GM12878 (cell line): ENCODE measurements at regions not wholly inside any gene's neighbourhood (a gene's known extent, or its start where the extent isn't known, plus 50 kb on each side); places are given as distances from the start of the nearest gene placed in this dataset.
A peak's percentile ranks its signal among the peaks of the same experiment; 100 is the strongest.

ENCODE experiments used
- ATAC-seq: fragments of 200-7000 bp; cut with Tn5 transposase; 3 replicates; pipeline ENCODE4 v1.9.1; 2020; ENCODE audit warnings: mild to moderate bottlenecking, moderate library complexity
- BruUV-seq: library from RNA; stranded (reverse); fragments of 400-500 nt; replicated peaks from 2 replicates; lab custom pipeline; 2021; lab: Mats Ljungman, UMichigan
- CTCF ChIA-PET: fragments of 300-600 bp; sonication (Branson Sonifier 250); formaldehyde crosslinking; extraction: SDS; loops from one replicate; lab custom pipeline; 2021; ENCODE audit warnings: inconsistent platforms; lab: Yijun Ruan, JAX
- POLR2A ChIA-PET: fragments of 350-600 bp; formaldehyde crosslinking; extraction: SDS; loops from one replicate; lab custom pipeline; 2021; ENCODE audit warnings: inconsistent platforms; lab: Charles Lee
- RAD21 ChIA-PET: fragments of 300-600 bp; sonication (Branson Sonifier 250); formaldehyde crosslinking; loops from one replicate; lab custom pipeline; 2023; ENCODE audit warnings: antibody characterized with exemption; ENCODE audit not compliant: unreplicated experiment; lab: Charles Lee
- SMC1A ChIA-PET: fragments of 300-600 bp; sonication (Branson Sonifier 250); formaldehyde crosslinking; loops from one replicate; lab custom pipeline; 2023; ENCODE audit not compliant: unreplicated experiment, uncharacterized antibody; lab: Charles Lee
- DNase-seq: peaks from one replicate; pipeline ENCODE4 v3.0.0-alpha.2; 2011; ENCODE audit warnings: low read depth, low spot score
- FAIRE-seq: peaks from 3 replicates; lab custom pipeline; 2011; peaks lifted over from hg19 to GRCh38; lab: Jason Lieb, UNC
- H2AFZ ChIP-seq: 2 replicates; pipeline ENCODE4 v1.6.0; 2011; ENCODE audit warnings: low read depth, low read length, control low read depth; ENCODE audit not compliant: control insufficient read depth
- H3K27ac ChIP-seq: 2 replicates; pipeline ENCODE4 v1.5.1; 2011; ENCODE audit warnings: control low read depth; ENCODE audit not compliant: control insufficient read depth, insufficient read depth
- H3K27me3 ChIP-seq, 2 experiments: replicated peaks in 1 of 2; 2 replicates each; pipeline versions ENCODE4 v1.6.0 to v1.6.1; 2011; ENCODE audit warnings: low read length in 1 of 2; ENCODE audit not compliant: control insufficient read depth in 2 of 2, insufficient read depth in 2 of 2
- H3K36me3 ChIP-seq, 2 experiments: 2 replicates each; pipeline ENCODE4 v1.5.1; 2011; ENCODE audit warnings: low read length in 1 of 2; ENCODE audit not compliant: control insufficient read depth in 2 of 2, insufficient read depth in 2 of 2
- H3K4me1 ChIP-seq: 2 replicates; pipeline ENCODE4 v1.6.1; 2011; ENCODE audit warnings: mild to moderate bottlenecking, low read length, moderate library complexity, mixed read lengths; ENCODE audit not compliant: control insufficient read depth, insufficient read depth
- H3K4me2 ChIP-seq: 2 replicates; pipeline ENCODE4 v1.6.0; 2011; ENCODE audit warnings: control low read depth; ENCODE audit not compliant: control insufficient read depth, insufficient read depth
- H3K4me3 ChIP-seq: fragments of 200-600 bp; sonication (generic); 2 replicates; pipeline ENCODE4 v1.5.1; 2016
- H3K79me2 ChIP-seq: 2 replicates; pipeline ENCODE4 v1.6.0; 2011; ENCODE audit warnings: low read length; ENCODE audit not compliant: control insufficient read depth, insufficient read depth
- H3K9ac ChIP-seq: 2 replicates; pipeline ENCODE4 v1.8.0; 2011; ENCODE audit warnings: low read length, control low read depth, mixed read lengths; ENCODE audit not compliant: control insufficient read depth, insufficient read depth
- H3K9me3 ChIP-seq: replicated peaks from 3 replicates; pipeline ENCODE4 v1.5.1; 2011; ENCODE audit warnings: mild to moderate bottlenecking, low read length; ENCODE audit not compliant: control insufficient read depth, insufficient read depth
- H4K20me1 ChIP-seq: 2 replicates; pipeline ENCODE4 v1.6.0; 2011; ENCODE audit not compliant: control insufficient read depth, insufficient read depth
- ASH2L ChIP-seq: fragments of 300-600, 200-600 bp; sonication (generic); IDR thresholded peaks from 2 replicates; pipeline ENCODE4 v1.6.1; 2017; ENCODE audit warnings: low read depth, mild to moderate bottlenecking, borderline replicate concordance
- EED ChIP-seq: sonication (generic); IDR thresholded peaks from 2 replicates; pipeline ENCODE4 v1.6.1; 2016; ENCODE audit warnings: antibody characterized with exemption, low read depth
- ESRRA ChIP-seq: IDR thresholded peaks from 2 replicates; pipeline ENCODE4 v1.6.1; 2012; ENCODE audit warnings: mild to moderate bottlenecking, low read length, improper control_type of control experiment
- HDAC2 ChIP-seq: fragments of 200-600 bp; sonication (generic); IDR thresholded peaks from 2 replicates; pipeline ENCODE4 v1.6.1; 2017
- KDM1A ChIP-seq: fragments of 200-600 bp; sonication (generic); IDR thresholded peaks from 2 replicates; pipeline ENCODE4 v1.6.1; 2016; ENCODE audit warnings: borderline replicate concordance
- MEF2B ChIP-seq: fragments of 450-650 bp; IDR thresholded peaks from 2 replicates; pipeline ENCODE4 v1.6.1; 2018; ENCODE audit warnings: mild to moderate bottlenecking, moderate library complexity; ENCODE audit not compliant: partially characterized antibody, poor library complexity, severe bottlenecking
- MXI1 ChIP-seq: fragments of 150-350 bp; IDR thresholded peaks from 2 replicates; pipeline ENCODE4 v1.6.1; 2011; ENCODE audit warnings: low read depth, mild to moderate bottlenecking, inconsistent platforms, low read length, improper control_type of control experiment
- MYC ChIP-seq: IDR thresholded peaks from 2 replicates; pipeline ENCODE4 v1.6.1; 2011; ENCODE audit warnings: mild to moderate bottlenecking, low read length, moderate library complexity, inconsistent platforms; ENCODE audit not compliant: insufficient read depth, insufficient replicate concordance, insufficient read length, severe bottlenecking
- NFXL1 ChIP-seq: fragments of 450-650 bp; IDR thresholded peaks from 2 replicates; pipeline ENCODE4 v1.6.1; 2017; ENCODE audit warnings: antibody characterized with exemption, mild to moderate bottlenecking, borderline replicate concordance
- NKRF ChIP-seq: fragments of 450-650 bp; conservative IDR thresholded peaks from 2 replicates; pipeline ENCODE4 v1.6.1; 2017; ENCODE audit warnings: mild to moderate bottlenecking, moderate library complexity
- POLR2AphosphoS2 ChIP-seq: IDR thresholded peaks from 2 replicates; pipeline ENCODE4 v1.6.1; 2011; ENCODE audit warnings: low read depth, mild to moderate bottlenecking, low read length, improper control_type of control experiment, moderate library complexity
- PRDM15 ChIP-seq: fragments of 450-650 bp; formaldehyde crosslinking; IDR thresholded peaks from 2 replicates; pipeline ENCODE4 v1.4.0; 2020; ENCODE audit warnings: mild to moderate bottlenecking, moderate library complexity
- RCOR1 ChIP-seq: conservative IDR thresholded peaks from 2 replicates; pipeline ENCODE4 v1.6.1; 2012; ENCODE audit warnings: low read depth, low read length, improper control_type of control experiment
- SMARCA5 ChIP-seq: fragments of 450-650 bp; IDR thresholded peaks from 2 replicates; pipeline ENCODE4 v1.6.1; 2017; ENCODE audit warnings: mild to moderate bottlenecking
- SRF ChIP-seq, 2 experiments: IDR thresholded peaks; 2 replicates each; pipeline ENCODE4 v1.6.1; 2011; ENCODE audit warnings: low read depth in 2 of 2, low read length in 2 of 2, mild to moderate bottlenecking in 1 of 2, moderate library complexity in 1 of 2
- TCF12 ChIP-seq: IDR thresholded peaks from 2 replicates; pipeline ENCODE4 v1.6.1; 2011; ENCODE audit warnings: low read depth, mild to moderate bottlenecking, low read length
- TCF3 ChIP-seq: IDR thresholded peaks from 2 replicates; pipeline ENCODE4 v1.6.1; 2012; ENCODE audit warnings: low read depth, mild to moderate bottlenecking, low read length, borderline replicate concordance; ENCODE audit not compliant: insufficient read depth
- WGBS: methylation state at CpG from one replicate; pipeline ENCODE4 v1.1.6; 2016; ENCODE audit warnings: low lambda C conversion rate; ENCODE audit not compliant: insufficient replicate concordance, insufficient coverage; ENCODE audit errors: missing lambda C conversion rate; 5-methylcytosine and 5-hydroxymethylcytosine counted together
- in situ Hi-C: fragments of 300-500 bp; cut with MboI; formaldehyde crosslinking; loops from 9 replicates; pipeline ENCODE4 v1.14.3; 2018; ENCODE audit warnings: mixed read lengths
- intact Hi-C: fragments of 100-400 bp; cut with micrococcal nuclease; formaldehyde crosslinking; loops from one replicate; pipeline ENCODE4 v1.14.2; 2022; ENCODE audit not compliant: unreplicated experiment

GRCh38 chr10:47165711-47166404, 134.1 kb upstream of the GDF10 start:
- ChIA-PET POLR2A (interaction anchor here (0.6 kb wide), 1 partner anchor 1931 kb away, joined by 6 read pairs; no protein-coding TSS in a partner anchor), CTCF (interaction anchor here (1.2 kb wide), 1 partner anchor 117 kb away, joined by 4 read pairs; no protein-coding TSS in a partner anchor), RAD21 (no interaction called here), SMC1A (interaction anchor here (0.9 to 1.3 kb wide), 3 partner anchors 9 to 118 kb away, joined by 3 to 4 read pairs (median 3); no protein-coding TSS in a partner anchor)
- WGBS: 16% methylated on average over 26 of the region's 26 CpGs
- ATAC-seq (peak; percentile 27), FAIRE-seq (no peak), DNase-seq (no peak)
- in situ Hi-C loops: no loop called here
- no peaks in the 10 kb centered on the region for H3K36me3 ChIP-seq
- H3K9ac ChIP-seq: no peak overlapping the region
- no peak overlapping the region for H3K27ac ChIP-seq
- no peaks in the 10 kb centered on the region for H4K20me1 ChIP-seq
- no peak overlapping the region for H3K4me3 ChIP-seq
- TF ChIP-seq MYC (no peak), TCF12 (no peak), RCOR1 (no peak), SRF (IDR thresholded peaks at IDR 0.05; ENCODE audit: low read depth in 2 of 2, low read length in 2 of 2) (no peak), MEF2B (no peak), EED (no peak), SMARCA5 (no peak), NKRF (no peak), POLR2AphosphoS2 (no peak), TCF3 (no peak), NFXL1 (no peak), HDAC2 (no peak), MXI1 (no peak), PRDM15 (CRISPR knock-in tag) (no peak), ASH2L (no peak), ESRRA (no peak), KDM1A (no peak)
- H3K79me2 ChIP-seq: no peaks in the 10 kb centered on the region
- no peaks in the 10 kb centered on the region for H3K4me1 ChIP-seq
- no peaks in the 10 kb centered on the region; the same call in 2 of the 3 replicates for H3K9me3 ChIP-seq
- intact Hi-C loops: no loop called here
- no peak overlapping the region for H3K4me2 ChIP-seq
- peaks cover 0 to 3% of the 10 kb centered on the region in 2 experiments; a peak in 1 of 4 replicates for H3K27me3 ChIP-seq
- BruUV-seq: no TSS peak
- H2AFZ ChIP-seq: no peak overlapping the region
